ENCODE measurements at regions not wholly inside any gene's neighbourhood (a gene's known extent, or its start where the extent isn't known, plus 50 kb on each side); places are given as distances from the start of the nearest gene placed in this dataset.

GRCh38 chr22:47933226-47933625, 1170.8 kb downstream of the TBC1D22A start:
- ATAC-seq (no peak), DNase-seq (ENCODE audit: low spot score) (no peak)
- H3K4me1 Mint-ChIP-seq: no peaks in the 10 kb centered on the region
- no peaks in the 10 kb centered on the region for H3K9me2 ChIP-seq (ENCODE audit: insufficient read depth)
- no peak overlapping the region for H3K4me3 ChIP-seq
- H3K4me1 ChIP-seq (ENCODE audit: insufficient read depth): no peaks in the 10 kb centered on the region
- H2AFZ ChIP-seq: no peak overlapping the region
- peaks cover 94% of the 10 kb centered on the region for H3K9me3 Mint-ChIP-seq
- TF ChIP-seq POLR2AphosphoS5 (IDR thresholded peaks at IDR 0.05; ENCODE audit: low read depth) (no peak), CTCF (conservative IDR thresholded peaks at IDR 0.05; ENCODE audit: low read depth in 2 of 2) (no peak), JUNB (IDR thresholded peaks at IDR 0.05; ENCODE audit: unreplicated experiment) (no peak), ETS1 (IDR thresholded peaks at IDR 0.05) (no peak), REST (IDR thresholded peaks at IDR 0.05; ENCODE audit: unreplicated experiment) (no peak)
- H4K20me1 ChIP-seq (replicated peaks; ENCODE audit: insufficient read depth): no peaks in the 10 kb centered on the region
- no peak overlapping the region for H3K27ac Mint-ChIP-seq
- no peak overlapping the region for H3K4me3 Mint-ChIP-seq
- no peaks in the 10 kb centered on the region for H3F3A ChIP-seq (replicated peaks; ENCODE audit: low read depth)
- no peaks in the 10 kb centered on the region for H3K79me2 ChIP-seq (replicated peaks; ENCODE audit: insufficient read depth)
- no peak overlapping the region for H3K4me2 ChIP-seq
- peaks cover 26% of the 10 kb centered on the region; the same call in 2 of the 3 replicates for H3K36me3 Mint-ChIP-seq (ENCODE audit: low read depth)
- H3K27me3 Mint-ChIP-seq (ENCODE audit: insufficient read depth, low read depth, poor library complexity): peaks cover 3% of the 10 kb centered on the region
- H3K36me3 ChIP-seq (ENCODE audit: insufficient read depth): no peaks in the 10 kb centered on the region
- H3K27ac ChIP-seq (ENCODE audit: low read depth): no peak overlapping the region
- no peaks in the 10 kb centered on the region for H3K27me3 ChIP-seq (ENCODE audit: insufficient read depth)

GRCh38 chr22:47929646-47930185, 1167.3 kb downstream of the TBC1D22A start:
- no peak for TF ChIP-seq STAT1 (IDR thresholded peaks at IDR 0.05; ENCODE audit: unreplicated experiment)
- no peak for TF ChIP-seq NANOG (IDR thresholded peaks at IDR 0.05; ENCODE audit: borderline replicate concordance)
- TF ChIP-seq EZH2phosphoT487 (IDR thresholded peaks at IDR 0.05; ENCODE audit: unreplicated experiment): no peak
- no peak for TF ChIP-seq ZNF331 (CRISPR knock-in tag; IDR thresholded peaks at IDR 0.05; ENCODE audit: low read depth)
- TF ChIP-seq POLR2AphosphoS5 (IDR thresholded peaks at IDR 0.05; ENCODE audit: low read depth): no peak
- no peak for TF ChIP-seq CTCF (conservative IDR thresholded peaks at IDR 0.05; ENCODE audit: low read depth in 2 of 2)

More at GRCh38 chr22:47929646-47930185, 1167.3 kb downstream of the TBC1D22A start:
- H4K20me1 ChIP-seq (replicated peaks; ENCODE audit: insufficient read depth): no peaks in the 10 kb centered on the region
- Mint-ChIP-seq H3K9me3 (peaks cover 97% of the 10 kb centered on the region), H3K36me3 (ENCODE audit: low read depth) (peaks cover 32% of the 10 kb centered on the region; the same call in 2 of the 3 replicates), H3K27ac (no peak overlapping the region), H3K4me1 (no peaks in the 10 kb centered on the region), H3K27me3 (ENCODE audit: insufficient read depth, low read depth, poor library complexity) (peaks cover 4% of the 10 kb centered on the region), H3K4me3 (no peak overlapping the region)
- DNase-seq (ENCODE audit: low spot score): no peak
- no peaks in the 10 kb centered on the region for H3K4me1 ChIP-seq (ENCODE audit: insufficient read depth)
- H2AFZ ChIP-seq: no peak overlapping the region
- no peaks in the 10 kb centered on the region for H3K9me2 ChIP-seq (ENCODE audit: insufficient read depth)
- ATAC-seq: no peak
- H3K27ac ChIP-seq (ENCODE audit: low read depth): no peak overlapping the region
- H3F3A ChIP-seq (replicated peaks; ENCODE audit: low read depth): no peaks in the 10 kb centered on the region
- no peaks in the 10 kb centered on the region for H3K36me3 ChIP-seq (ENCODE audit: insufficient read depth)
- H3K4me2 ChIP-seq: no peak overlapping the region
- no peaks in the 10 kb centered on the region for H3K79me2 ChIP-seq (replicated peaks; ENCODE audit: insufficient read depth)
- H3K27me3 ChIP-seq (ENCODE audit: insufficient read depth): no peaks in the 10 kb centered on the region
- no peak overlapping the region for H3K4me3 ChIP-seq

All from GM23338 (cell line).